NCI-H2029 (cell line): ENCODE measurements at regions not wholly inside any gene's neighbourhood (a gene's known extent, or its start where the extent isn't known, plus 50 kb on each side); places are given as distances from the start of the nearest gene placed in this dataset.
"Not testable (repeated sequence)": the region's sequence is repeated elsewhere in the genome, so short reads cannot be mapped to it uniquely, and the experiment has no call there.

Source experiments
- DNase-seq: peaks from one replicate; lab custom pipeline; 2025; lab: John Stamatoyannopoulos, UW

DNA sequence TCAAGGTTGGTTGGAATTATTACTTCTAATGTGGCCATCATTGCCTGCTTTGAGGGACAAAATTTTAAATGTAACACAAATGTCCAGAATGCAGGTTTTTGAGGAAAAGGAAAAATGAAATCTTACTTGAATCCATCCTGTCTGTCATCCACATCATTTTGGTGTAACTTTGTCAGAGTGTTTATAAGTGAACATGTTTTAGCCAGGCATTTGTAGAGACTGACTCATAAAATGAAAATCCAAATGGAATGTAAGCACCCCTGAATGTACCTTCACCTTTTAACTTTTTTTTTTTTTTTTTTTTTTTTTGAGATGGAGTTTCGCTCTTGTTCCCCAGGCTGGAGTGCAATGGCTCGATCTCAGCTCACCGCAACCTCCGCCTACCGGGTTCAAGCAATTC lies 141.8 kb upstream of the BNIP2 start:
- no peak for DNase-seq

DNA sequence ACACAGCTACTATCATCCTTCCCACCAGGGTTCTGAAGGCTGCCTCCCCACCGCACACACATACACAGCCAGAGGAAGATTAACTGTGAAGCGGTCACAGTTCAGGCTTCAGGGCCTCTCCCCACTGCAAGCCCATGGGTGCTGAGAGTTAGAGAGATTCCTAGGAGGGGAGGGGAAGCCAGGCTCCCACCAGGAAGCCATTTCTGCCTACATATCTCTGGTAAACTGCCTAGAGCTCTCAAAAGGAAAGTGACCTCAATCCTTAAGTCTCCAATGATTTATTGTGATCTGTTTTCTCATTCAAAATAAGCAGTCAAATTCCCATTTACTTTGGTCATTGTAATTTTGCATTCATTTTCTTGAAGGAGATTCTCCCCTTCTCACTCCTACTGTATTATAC lies 141.0 kb upstream of the BNIP2 start:
- DNase-seq: no peak

DNA sequence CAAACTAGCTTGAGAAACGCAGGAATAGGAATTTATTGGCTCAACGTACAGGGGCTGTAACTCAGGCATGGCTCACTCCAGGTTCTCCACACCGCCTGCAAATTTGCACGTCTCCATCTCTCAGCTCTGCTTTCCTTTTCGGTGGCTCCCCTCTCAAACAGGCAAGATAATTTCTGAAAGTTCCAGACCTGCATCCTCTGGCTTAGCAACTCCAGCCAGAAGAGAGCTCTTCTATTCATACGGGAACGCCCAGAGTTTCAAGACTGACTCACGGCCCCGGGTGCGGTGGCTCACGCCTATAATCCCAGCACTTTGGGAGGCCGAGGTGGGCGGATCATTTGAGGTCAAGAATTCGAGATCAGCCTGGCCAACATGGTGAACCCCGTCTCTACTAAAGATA lies 139.7 kb upstream of the BNIP2 start:
- no peak for DNase-seq

DNA sequence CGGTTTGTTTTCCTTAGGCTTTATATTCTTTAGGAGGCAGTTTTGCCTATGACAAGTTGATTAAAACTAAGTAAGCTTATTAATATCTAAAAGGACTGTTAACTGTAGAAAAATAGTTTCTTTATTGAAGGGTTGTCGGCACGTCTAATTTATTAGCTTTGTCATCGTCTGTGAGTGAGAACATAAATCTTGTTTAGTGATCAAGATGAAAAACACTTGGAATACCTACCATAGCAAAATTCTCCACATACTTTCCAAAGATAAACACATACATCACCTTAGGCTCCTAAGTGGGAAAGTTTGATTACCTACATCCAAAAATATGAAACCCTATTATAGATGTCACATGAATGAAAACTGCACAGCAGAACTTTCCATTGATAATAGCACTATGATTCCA lies 139.1 kb upstream of the BNIP2 start:
- DNase-seq: no peak

DNA sequence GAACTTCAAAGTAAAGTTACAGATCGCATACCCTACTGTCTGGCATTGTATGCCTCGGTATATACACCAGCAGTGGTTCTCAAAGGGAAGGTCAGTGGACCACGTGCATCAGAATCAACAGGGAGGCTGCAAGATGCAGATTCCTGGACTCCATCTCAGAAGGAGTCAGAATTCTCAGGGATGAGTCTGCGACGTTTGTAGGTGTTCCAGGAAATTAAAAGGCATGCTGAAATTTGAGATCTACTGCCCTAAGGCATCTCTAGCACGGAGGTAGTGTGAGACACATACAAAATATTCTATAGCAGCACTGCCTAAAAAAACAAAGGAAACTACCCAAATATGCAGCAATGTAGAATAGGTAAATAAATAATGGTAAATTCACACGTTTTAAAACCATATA lies 136.8 kb upstream of the BNIP2 start:
- DNase-seq: no peak

DNA sequence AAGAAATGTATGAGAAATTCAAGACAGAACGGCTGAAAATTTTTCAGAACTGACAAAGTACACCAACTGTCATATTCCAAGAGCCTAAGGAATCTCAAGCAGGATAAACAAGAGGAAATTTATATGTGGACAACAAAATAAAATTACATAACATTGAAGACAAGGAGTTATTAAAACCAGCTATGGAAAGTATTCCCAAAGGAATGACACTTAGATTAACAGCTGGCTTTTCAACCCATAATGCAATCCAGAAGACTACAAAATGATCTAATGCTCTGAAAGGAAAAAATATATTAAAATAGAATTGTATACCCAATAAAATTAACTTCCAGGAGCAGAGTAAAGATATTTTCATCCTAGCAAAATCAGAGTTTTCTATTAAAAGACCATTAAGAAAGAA lies 132.2 kb upstream of the BNIP2 start:
- DNase-seq: no peak

DNA sequence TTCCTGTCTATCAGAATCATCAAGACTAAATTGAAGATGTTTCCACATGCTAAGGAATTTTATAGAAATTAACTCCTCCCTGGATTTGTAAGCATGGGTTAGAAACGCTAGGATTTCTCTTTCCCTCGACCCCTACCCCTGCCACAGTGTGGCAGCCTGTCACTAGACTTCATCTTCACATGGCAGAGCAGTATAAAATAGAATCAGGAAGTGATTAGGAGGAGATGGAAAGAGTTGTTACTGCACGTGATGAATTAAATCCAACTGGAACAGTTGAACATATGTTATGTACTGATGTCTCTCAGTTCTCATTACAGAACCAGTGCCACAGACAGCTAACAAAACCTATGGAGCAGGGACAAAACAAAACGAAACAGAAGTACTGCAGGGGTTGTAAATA lies 130.0 kb upstream of the BNIP2 start:
- no peak for DNase-seq

DNA sequence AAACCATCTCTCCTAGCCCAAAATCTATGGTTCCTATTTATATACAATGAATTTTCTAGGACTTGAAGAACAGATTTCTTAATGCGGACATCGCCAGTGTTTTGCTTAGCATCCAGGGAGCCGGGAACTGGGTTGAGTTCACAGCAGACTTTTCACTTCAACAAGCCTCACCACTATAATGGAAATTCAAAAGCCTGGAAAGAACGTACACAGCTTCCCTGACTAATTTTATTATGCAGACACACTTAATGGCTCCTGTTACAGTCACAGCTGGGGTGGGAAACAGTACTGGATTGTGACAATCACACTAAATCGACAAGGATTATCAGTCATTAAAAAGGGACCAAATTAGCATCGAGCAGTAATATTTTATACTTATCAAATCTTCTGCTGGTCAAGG lies 129.2 kb upstream of the BNIP2 start:
- no peak for DNase-seq

DNA sequence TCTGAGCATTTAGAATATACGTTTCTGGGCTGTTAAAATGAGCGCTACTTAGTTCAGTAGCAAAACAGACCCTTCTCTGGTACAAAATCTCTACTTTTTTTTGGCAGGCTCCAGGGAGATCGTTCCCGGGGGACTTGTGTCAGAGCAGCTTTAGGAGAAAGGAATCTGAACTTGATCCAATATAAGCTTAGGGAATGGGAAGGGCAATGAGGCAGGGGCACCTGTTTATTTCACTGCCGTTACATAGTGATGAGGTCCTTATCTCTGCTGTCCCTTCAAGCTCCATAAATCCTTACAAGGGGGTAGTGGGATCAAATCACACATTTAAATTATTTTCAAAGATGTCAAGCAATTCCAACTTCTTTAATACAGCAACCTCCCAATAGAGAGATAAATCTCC lies 128.7 kb upstream of the BNIP2 start:
- DNase-seq: no peak

DNA sequence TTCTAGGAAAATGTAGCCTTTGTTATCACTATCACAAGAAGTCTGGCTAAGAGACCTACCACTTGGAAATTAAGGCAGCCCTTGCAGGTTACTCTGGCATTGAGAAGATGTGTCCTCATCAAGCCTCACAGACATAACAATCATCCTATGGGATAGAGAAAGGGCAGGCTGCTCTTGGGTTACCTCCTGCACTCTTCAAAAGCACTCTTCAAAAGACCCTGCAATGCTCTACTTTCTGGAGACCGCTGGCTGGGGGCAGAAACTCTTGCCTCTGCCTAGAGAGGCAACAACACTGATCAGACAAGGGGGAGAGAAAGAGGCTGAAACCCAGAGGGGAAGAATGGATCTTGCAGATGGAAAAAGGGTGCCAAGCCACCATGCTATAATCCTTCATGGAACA lies 127.9 kb upstream of the BNIP2 start:
- DNase-seq: no peak

DNA sequence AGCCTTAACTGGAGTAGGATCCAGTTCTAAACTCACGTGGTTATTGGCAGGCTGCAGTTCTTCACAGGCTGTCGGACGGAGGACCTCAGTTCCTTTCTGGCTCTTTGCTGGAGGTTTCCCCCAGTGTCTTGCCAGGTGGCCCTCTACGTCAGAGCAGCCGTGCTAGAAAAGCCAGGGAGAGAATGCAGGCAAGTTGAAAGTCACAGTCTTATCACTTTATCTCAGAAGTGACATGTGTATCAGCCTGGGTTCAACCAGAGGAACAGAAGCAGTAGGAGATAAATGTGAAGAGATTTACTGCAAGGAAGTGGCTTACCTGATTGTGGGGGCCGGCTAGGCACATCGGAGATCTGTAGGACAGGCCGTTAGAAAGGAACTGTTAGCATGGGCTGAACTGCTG lies 125.3 kb upstream of the BNIP2 start:
- DNase-seq: no peak

DNA sequence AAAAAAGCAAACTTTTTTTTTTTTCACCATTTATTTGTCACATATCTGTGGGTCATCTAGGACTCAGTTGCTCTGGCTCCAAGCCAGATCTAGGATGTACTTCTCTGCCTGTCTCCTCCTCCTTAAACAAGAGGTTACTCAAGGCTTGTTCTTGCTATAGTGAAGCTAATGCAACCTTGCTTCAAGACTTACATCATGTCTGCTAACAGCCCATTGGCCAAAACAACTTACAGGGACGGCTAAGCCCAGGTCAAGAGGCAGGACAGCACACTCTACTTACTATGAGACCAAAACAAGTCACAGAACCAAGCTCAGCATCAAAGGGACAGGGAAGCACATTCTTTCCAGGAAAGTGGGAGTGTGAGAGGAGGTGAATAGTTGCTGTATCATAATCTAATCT lies 123.8 kb upstream of the BNIP2 start:
- no peak for DNase-seq

DNA sequence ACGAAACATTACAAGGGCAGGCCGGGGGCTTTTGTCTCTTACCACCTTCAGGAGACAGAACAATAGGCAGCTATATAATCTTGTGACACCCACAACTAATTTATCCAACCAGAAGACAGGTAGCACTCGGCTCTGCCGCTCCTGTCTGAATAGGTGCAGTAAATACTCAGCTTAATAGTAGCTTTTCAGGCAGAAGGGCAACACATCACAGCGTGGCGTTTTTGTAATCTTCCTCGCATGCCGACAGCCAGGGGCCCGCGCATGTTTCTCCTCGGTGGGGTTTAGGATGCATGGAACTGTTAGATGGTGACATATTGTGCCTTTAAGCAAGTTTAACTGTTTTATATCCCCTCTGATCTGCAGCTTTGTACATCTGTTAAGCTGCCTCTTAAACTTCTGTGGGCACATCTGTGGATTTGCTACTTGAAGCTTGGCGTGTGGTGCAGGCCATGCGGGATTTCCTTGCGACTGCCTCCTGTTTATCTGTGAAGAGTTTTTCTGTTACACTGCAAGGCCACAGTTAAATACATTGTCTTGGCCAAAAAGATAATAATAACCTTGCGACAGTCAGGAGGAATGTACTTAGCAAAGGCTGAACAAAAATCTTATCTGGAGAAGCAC lies 123.2 kb upstream of the BNIP2 start:
- no peak for DNase-seq

DNA sequence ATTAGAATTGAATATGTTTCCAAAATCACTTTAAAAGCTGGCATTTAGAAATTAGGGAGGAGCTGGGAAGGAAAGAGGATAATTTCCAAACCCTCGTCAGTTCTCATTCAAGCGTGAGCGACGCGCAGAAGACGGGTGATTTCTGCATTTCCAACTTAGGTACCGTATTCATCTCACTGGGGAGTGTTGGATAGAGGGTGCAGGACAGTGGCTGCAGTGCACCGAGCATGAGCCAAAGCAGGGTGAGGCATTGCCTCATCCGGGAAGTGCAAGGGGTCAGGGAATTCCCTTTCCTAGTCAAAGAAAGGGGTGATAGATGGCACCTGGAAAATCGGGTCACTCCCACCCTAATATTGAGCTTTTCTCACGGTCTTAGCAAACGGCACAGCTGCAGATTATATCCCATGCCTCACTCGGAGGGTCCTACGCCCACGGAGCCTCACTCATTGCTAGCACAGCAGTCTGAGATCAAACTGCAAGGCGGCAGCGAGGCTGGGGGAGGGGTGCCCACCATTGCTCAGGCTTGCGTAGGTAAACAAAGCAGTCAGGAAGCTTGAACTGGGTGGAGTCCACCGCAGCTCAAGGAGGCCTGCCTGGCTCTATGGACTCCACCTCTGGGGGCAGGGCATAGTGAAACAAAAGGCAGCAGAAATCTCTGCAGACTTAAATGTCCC lies 114.3 kb upstream of the BNIP2 start:
- peak; percentile 0 for DNase-seq

DNA sequence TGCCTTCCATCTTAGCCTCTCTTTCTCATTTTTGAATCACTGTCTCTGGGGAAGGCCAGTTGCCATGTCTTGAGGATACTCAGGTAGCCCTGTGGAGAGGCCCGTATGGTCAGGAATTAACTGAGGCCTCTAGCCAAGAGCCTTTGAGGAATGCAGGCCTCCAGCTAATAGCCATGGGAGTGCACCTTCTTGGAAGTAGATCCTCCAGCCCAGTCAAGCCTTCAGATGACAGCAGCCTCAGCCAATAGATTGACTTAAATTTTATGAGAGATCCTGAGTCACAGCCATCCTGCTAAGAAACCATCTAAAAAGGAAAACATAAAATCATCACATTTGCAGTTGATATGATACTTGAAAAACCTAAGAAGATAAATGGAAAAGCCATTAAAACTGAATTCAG lies 112.5 kb upstream of the BNIP2 start:
- DNase-seq: no peak

DNA sequence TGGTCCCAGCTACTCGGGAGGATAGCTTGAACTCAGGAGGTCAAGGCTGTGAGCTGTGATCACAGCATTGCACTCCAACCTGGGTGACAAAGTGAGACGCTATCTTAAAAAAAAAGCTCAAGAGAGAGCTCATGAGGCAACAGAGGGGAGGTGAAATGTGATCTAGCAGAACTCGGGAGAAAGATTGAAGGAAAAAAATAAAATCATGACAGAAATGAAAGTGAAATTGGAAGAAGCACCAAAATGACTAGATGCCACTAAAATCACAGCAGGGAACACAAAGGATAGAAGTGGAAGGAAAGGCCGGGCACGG lies 109.4 kb upstream of the BNIP2 start:
- no peak for DNase-seq

DNA sequence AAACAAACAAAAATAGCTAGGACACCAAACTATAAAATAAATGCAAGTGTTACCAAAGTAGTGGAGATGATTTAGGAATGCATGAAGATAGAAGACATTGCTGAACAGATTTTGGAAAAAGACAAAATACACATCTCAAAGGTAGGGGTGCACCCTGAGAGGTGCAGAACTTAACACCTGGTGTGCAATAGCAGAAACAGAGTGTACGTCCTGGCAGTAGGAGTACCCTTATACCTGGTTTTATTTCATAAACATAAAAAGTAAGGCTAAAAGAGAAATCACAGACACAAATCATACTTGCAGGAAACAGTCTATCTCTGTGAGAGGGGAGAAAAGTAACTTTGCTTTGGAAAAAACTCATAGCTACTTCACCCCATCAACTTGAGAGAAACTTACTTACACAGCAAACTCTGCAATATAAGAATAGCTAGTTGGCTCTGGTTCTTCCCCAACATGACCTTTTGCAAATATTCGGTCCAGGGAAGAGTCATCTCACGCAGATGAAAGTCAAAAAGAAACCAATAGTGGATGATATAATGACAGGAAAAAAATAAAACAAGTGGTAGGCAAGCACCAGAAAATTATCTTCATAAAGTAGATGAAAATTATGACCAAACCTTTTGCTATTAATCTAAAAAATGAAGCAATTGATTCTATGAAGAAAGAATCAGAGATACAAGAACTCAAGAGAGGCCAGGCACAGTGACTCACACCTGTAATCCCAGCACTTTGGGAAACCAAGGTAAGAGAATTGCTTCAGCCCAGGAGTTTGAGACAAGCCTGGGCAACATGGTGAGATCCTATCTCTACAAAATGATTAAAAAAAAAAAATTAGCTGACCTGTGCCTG lies 108.9 kb upstream of the BNIP2 start:
- DNase-seq: no peak

DNA sequence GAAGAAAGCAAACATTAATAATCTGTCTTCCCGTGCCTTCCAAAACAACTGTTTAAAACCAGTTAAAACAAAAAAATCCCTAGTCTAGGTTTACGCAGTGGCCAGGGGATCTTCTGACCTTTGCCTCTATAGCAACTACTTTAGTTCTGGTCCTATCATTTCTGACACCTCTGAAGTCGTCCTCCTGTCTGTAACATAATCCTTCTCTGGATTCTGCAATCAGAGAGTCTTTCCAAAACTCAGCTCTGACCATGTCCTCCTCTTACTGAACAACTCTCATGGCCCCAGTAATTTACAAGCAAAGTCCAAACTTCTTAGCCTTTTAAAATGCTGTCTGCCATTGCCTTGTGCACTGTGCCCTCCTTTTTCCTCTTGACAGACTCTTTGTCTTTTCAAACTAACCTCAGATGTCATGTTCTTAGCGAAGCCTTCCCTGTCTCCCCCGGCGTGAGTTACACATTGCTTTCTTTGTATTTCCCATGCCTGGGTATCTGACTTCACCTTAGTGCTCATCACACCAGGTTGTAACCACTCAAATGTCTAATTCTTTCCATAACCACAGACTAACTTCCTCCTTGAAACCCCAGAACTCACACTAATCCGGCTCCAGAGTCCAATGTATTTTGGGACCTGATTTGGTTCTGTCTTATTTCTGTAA lies 105.2 kb upstream of the BNIP2 start:
- no peak for DNase-seq

DNA sequence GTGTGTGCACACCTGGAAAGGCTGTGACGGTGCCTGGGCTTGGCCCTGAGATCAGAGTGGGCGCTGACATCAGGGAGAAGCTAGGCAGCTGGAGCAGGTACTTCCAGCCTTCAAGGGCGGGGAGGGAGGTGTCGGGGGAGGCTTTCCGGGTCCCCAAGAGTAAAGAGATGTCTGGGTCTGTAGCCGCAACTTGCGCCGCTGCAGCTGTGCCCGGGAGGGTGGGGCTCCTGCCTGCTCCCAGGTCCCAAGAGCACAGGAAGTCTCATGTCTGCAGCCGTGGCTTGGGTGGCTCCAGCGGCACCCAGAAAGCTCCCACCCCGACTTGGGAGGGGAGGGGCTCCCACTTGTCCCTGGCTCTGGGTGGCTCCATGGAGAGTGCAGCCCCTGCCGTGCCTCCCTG lies 103.2 kb upstream of the BNIP2 start:
- no peak for DNase-seq

DNA sequence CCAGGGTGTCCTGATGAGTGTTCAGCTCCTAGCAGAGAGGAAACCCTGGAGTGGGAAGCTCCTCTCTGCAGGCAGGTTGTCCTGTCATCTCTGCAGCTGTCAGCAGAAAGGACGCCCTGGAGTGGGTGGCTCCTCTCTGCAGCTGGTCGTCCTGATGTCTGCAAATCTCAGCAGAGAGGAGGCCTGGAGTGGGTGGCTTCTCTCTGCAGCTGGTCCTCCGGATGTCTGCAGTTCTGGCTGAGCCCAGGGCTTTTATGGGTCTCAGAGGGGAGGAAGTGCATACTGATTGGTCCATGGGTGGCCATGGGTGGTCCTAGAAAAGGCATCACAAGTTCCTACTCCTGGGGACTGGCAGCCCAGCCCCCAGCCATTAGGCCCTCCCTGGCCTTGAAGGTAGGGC lies 102.6 kb upstream of the BNIP2 start:
- DNase-seq: no peak

DNA sequence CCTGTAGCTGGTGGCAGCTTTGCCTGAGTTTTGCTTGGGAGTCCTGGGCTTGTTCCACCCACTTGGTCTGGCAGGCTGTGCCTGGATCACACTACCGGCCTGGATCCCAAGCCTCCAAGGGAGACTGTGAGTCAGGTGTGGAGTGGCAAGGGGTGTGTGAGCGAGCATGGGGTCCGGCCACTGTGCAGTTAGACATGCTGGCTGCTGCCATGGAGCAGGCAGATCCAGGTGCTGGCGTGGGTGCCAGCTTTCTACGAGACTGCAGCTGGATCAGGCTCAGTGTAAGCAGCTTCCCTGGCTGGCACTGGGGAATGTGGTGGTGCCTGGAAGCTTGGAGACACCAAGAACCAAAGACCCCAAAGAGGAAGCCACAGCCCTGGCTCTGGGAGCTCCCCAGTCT lies 102.0 kb upstream of the BNIP2 start:
- DNase-seq: no peak

DNA sequence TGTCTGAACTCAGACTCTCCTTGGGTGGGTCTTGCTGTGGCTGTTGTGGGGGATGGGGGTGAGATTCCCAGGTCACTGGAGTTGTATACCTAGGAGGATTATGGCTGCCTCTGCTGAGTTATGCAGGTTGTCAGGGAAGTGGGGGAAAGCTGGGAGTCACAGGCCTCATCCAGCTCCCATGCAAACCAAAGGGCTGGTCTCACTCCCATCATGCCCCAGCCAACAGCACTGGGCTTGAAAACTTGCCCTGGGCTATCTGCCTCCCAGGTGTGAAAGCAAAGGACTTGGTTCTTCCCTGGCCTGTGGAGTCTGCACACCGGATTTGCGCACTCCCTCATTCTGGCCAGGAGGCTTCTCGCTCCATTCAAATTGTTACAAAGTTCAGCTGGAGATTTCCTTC lies 97.3 kb upstream of the BNIP2 start:
- not testable (repeated sequence) for DNase-seq

DNA sequence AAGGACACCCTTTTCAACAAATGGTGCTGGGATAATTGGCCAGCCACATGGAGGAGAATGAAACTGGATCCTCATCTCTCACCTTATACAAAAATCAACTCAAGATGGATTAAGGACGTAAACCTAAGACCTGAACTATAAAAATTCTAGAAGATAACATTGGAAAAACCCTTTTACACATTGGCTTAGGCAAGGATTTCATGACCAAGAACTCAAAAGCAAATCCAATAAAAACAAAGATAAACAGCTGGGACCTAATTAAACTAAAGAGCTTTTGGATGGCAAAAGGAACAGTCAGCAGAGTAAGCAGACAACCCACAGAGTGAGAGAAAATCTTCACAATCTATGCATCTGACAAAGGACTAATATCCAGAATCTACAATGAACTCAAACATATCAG lies 96.9 kb upstream of the BNIP2 start:
- DNase-seq: not testable (repeated sequence)
